K562 (cell line): ENCODE measurements at regions not wholly inside any gene's neighbourhood (a gene's known extent, or its start where the extent isn't known, plus 50 kb on each side); places are given as distances from the start of the nearest gene placed in this dataset.

Experiments used
- ATAC-seq: fragments of 200-7000 bp; cut with Tn5 transposase; 3 replicates; pipeline ENCODE4 v1.9.1; 2020; ENCODE audit warnings: moderate library complexity
- BruUV-seq: library from RNA; stranded (reverse); fragments of 400-500 nt; replicated peaks from 2 replicates; lab custom pipeline; 2021; lab: Mats Ljungman, UMichigan
- CTCF ChIA-PET: fragments of 300-600 bp; formaldehyde crosslinking; extraction: SDS; loops from one replicate; lab custom pipeline; 2021; ENCODE audit warnings: low intra/inter-chr PET ratio; lab: Yijun Ruan, JAX
- POLR2A ChIA-PET: fragments of 300-600, 350-650 bp; sonication (Branson Sonifier 250); formaldehyde crosslinking; extraction: SDS; loops from one replicate; lab custom pipeline; 2021; ENCODE audit warnings: antibody characterized with exemption, inconsistent platforms; lab: Yijun Ruan, JAX
- DNase-seq, 4 experiments: peaks; one replicate each; pipeline versions ENCODE4 v3.0.0 to v3.0.0-alpha.2; 2011 to 2018; ENCODE audit warnings: low spot score in 3 of 4, mixed read lengths in 3 of 4; ENCODE audit errors: extremely low read depth in 1 of 4
- FAIRE-seq: peaks from 2 replicates; lab custom pipeline; 2011; peaks lifted over from hg19 to GRCh38; lab: Jason Lieb, UNC
- H2AFZ ChIP-seq: 2 replicates; pipeline ENCODE4 v1.6.0; 2011; ENCODE audit warnings: low read depth, low read length, control low read depth, inconsistent platforms
- H3K27ac ChIP-seq: fragments of 200-600 bp; 3 replicates; pipeline ENCODE4 v1.8.0; 2011; ENCODE audit warnings: low read depth, mild to moderate bottlenecking, control low read depth, inconsistent platforms, low read length, moderate library complexity, mixed read lengths; ENCODE audit errors: extremely low read depth
- H3K27me3 ChIP-seq, 2 experiments: fragments of 300-600 bp in 1 of 2; 2 replicates in 1 of 2; 3 replicates in 1 of 2; pipeline versions ENCODE4 v1.6.0 to v1.8.0; 2011; ENCODE audit warnings: inconsistent platforms in 2 of 2, low read length in 2 of 2, mild to moderate bottlenecking in 1 of 2, mixed read lengths in 1 of 2, moderate library complexity in 1 of 2; ENCODE audit not compliant: control insufficient read depth in 2 of 2, insufficient read depth in 2 of 2
- H3K36me3 ChIP-seq: fragments of 300-600 bp; 3 replicates; pipeline ENCODE4 v1.8.0; 2011; ENCODE audit warnings: mild to moderate bottlenecking, low read length, inconsistent platforms; ENCODE audit not compliant: control insufficient read depth, insufficient read depth
- H3K4me1 ChIP-seq, 2 experiments: fragments of 200-600 bp in 1 of 2; replicated peaks in 1 of 2; 2 replicates in 1 of 2; 3 replicates in 1 of 2; pipeline versions ENCODE4 v1.5.1 to v1.8.0; 2011; ENCODE audit warnings: inconsistent platforms in 2 of 2, low read length in 2 of 2, mild to moderate bottlenecking in 1 of 2, mixed read lengths in 1 of 2, moderate library complexity in 1 of 2; ENCODE audit not compliant: control insufficient read depth in 2 of 2, insufficient read depth in 2 of 2
- H3K4me2 ChIP-seq: 2 replicates; pipeline ENCODE4 v1.6.1; 2011; ENCODE audit warnings: low read length, control low read depth, inconsistent platforms, mixed read lengths; ENCODE audit not compliant: insufficient read depth
- H3K4me3 ChIP-seq: fragments of 200-600 bp; sonication (generic), shearing (Covaris generic); 2 replicates; pipeline ENCODE4 v1.5.1; 2016; ENCODE audit warnings: control low read depth, inconsistent platforms
- H3K79me2 ChIP-seq: fragments of 200-600 bp; 3 replicates; pipeline ENCODE4 v1.8.0; 2011; ENCODE audit warnings: low read length, inconsistent platforms; ENCODE audit not compliant: control insufficient read depth, insufficient read depth
- H3K9ac ChIP-seq, 2 experiments: 2 replicates each; pipeline versions ENCODE4 v1.6.0 to v1.6.1; 2011; ENCODE audit warnings: low read depth in 2 of 2, low read length in 2 of 2, control low read depth in 1 of 2, inconsistent platforms in 1 of 2, mild to moderate bottlenecking in 1 of 2, mixed read lengths in 1 of 2; ENCODE audit not compliant: insufficient read depth in 1 of 2
- H3K9me1 ChIP-seq: one replicate; pipeline ENCODE4 v1.6.0; 2011; ENCODE audit warnings: inconsistent platforms, mild to moderate bottlenecking, low read length, moderate library complexity; ENCODE audit not compliant: control insufficient read depth, insufficient read depth
- H3K9me3 ChIP-seq: replicated peaks from 2 replicates; pipeline ENCODE4 v1.5.1; 2011; ENCODE audit warnings: low read depth, low read length, inconsistent platforms; ENCODE audit not compliant: control insufficient read depth, insufficient read depth
- H4K20me1 ChIP-seq: replicated peaks from 2 replicates; pipeline ENCODE4 v1.6.1; 2011; ENCODE audit warnings: low read length, inconsistent platforms, mixed read lengths; ENCODE audit not compliant: control insufficient read depth, insufficient read depth
- CHD4 ChIP-seq: fragments of 200-600 bp; sonication (generic); IDR thresholded peaks from 3 replicates; pipeline ENCODE4 v1.6.1; 2012; ENCODE audit warnings: low read depth, mild to moderate bottlenecking, mixed read lengths, low read length, inconsistent platforms; ENCODE audit not compliant: insufficient read depth, insufficient replicate concordance, poor library complexity, severe bottlenecking
- CREM ChIP-seq: IDR thresholded peaks from 2 replicates; pipeline ENCODE4 v1.6.1; 2014; ENCODE audit warnings: antibody characterized with exemption, low read depth
- E2F3 ChIP-seq: fragments of 250-450 bp; sonication (Bioruptor Pico); IDR thresholded peaks from 2 replicates; pipeline ENCODE4 v1.4.0; 2020; ENCODE audit warnings: mild to moderate bottlenecking
- FOXK1 ChIP-seq: sonication (generic); formaldehyde crosslinking; IDR thresholded peaks from 2 replicates; pipeline ENCODE4 v1.8.0; 2022; ENCODE audit warnings: missing genetic modification reagents, mild to moderate bottlenecking, borderline replicate concordance
- FUS ChIP-seq: fragments of 200-400 bp; formaldehyde crosslinking; optimal IDR thresholded peaks from 2 replicates; pipeline ENCODE3; 2017; ENCODE audit warnings: low read depth, low read length
- L3MBTL2 ChIP-seq: fragments of 450-650 bp; IDR thresholded peaks from 2 replicates; pipeline ENCODE4 v1.6.1; 2016; ENCODE audit warnings: mild to moderate bottlenecking, moderate library complexity
- LARP7 ChIP-seq: fragments of 450-650 bp; IDR thresholded peaks from 2 replicates; pipeline ENCODE4 v1.6.1; 2016
- NCOA4 ChIP-seq: fragments of 450-650 bp; IDR thresholded peaks from 2 replicates; pipeline ENCODE4 v1.6.1; 2018; ENCODE audit warnings: mild to moderate bottlenecking; ENCODE audit not compliant: partially characterized antibody
- RFX7 ChIP-seq: fragments of 250-450 bp; sonication (Bioruptor Pico); IDR thresholded peaks from 2 replicates; pipeline ENCODE4 v1.5.1; 2021; ENCODE audit warnings: mild to moderate bottlenecking
- SETDB1 ChIP-seq: IDR thresholded peaks from one replicate; pipeline ENCODE4 v1.6.1; 2012; ENCODE audit warnings: low read length, control low read depth, inconsistent platforms
- SFPQ ChIP-seq: fragments of 200-400 bp; formaldehyde crosslinking; IDR thresholded peaks from 2 replicates; pipeline ENCODE4 v1.6.1; 2017; ENCODE audit warnings: mild to moderate bottlenecking, low read depth, low read length, moderate library complexity
- SUPT5H ChIP-seq: fragments of 450-650 bp; IDR thresholded peaks from 2 replicates; pipeline ENCODE4 v1.6.1; 2016
- TCFL5 ChIP-seq: fragments of 250-450 bp; sonication (Bioruptor Pico); conservative IDR thresholded peaks from 2 replicates; pipeline ENCODE4 v1.6.1; 2021; ENCODE audit warnings: mild to moderate bottlenecking, moderate library complexity, matching md5 sums
- ZNF551 ChIP-seq: fragments of 250-450 bp; sonication (Bioruptor Pico); IDR thresholded peaks from 2 replicates; pipeline ENCODE4 v1.5.0; 2021; ENCODE audit warnings: mild to moderate bottlenecking, moderate library complexity
- in situ Hi-C: fragments of 300-500 bp; cut with MboI; formaldehyde crosslinking; loops from 4 replicates; pipeline ENCODE4 v1.15.0; 2018; ENCODE audit warnings: inconsistent platforms, mixed read lengths
- intact Hi-C: fragments of 100-400 bp; cut with micrococcal nuclease; formaldehyde crosslinking; loops from 2 replicates; pipeline ENCODE4 v1.14.2; 2022
- TF ChIP-seq, protein P1 (sequence below): fragments of 250-450 bp; sonication (Bioruptor Pico); IDR thresholded peaks from 2 replicates; pipeline ENCODE4 v1.6.1; 2021; ENCODE audit warnings: mild to moderate bottlenecking
- TF ChIP-seq, protein P2 (sequence below): fragments of 450-650 bp; conservative IDR thresholded peaks from 2 replicates; pipeline ENCODE4 v1.6.1; 2016; ENCODE audit warnings: missing genetic modification characterization, low read depth, mild to moderate bottlenecking, missing compliant biosample characterization, moderate library complexity
- TF ChIP-seq, protein P3 (sequence below), 2 experiments: fragments of 200-800 bp in 1 of 2; sonication (Bioruptor generic) in 1 of 2; sonication (generic) in 1 of 2; formaldehyde crosslinking in 1 of 2; IDR thresholded peaks in 1 of 2; conservative IDR thresholded peaks in 1 of 2; 2 replicates each; pipeline versions ENCODE4 v1.5.0 to v1.6.1; 2016 to 2020; ENCODE audit warnings: missing compliant biosample characterization in 1 of 2, missing genetic modification characterization in 1 of 2, missing genetic modification reagents in 1 of 2

GRCh38 chrX:7216981-7217587 lies 69.1 kb upstream of the PUDP start (continued):
- TF ChIP-seq CHD4 (no peak), E2F3 (CRISPR knock-in tag) (no peak), NCOA4 (no peak), SFPQ (no peak)

DNA sequence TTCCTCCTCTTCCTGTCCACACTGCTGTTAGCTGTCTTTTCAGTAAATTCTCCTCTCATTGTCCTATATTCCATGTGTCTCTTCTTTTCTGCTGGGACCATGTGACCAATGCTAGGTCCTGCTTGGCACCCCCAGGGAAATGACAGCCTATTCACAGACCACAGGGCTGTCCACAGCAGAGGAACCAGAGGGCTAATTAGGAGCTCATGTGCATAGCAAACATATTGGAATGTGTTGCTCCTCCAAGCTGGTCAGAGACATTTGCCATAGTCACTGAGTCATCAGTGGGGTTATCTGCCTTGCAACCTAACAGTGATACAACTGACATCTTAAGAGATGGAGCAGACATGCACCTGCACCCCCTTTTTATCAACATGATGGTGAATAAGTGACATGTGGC lies 67.9 kb upstream of the PUDP start:
- ATAC-seq (no peak), FAIRE-seq (no peak), DNase-seq (no peak)
- no peak overlapping the region for H3K4me3 ChIP-seq
- no peak overlapping the region for H3K9ac ChIP-seq
- H3K4me2 ChIP-seq: no peak overlapping the region
- H3K27ac ChIP-seq: no peak overlapping the region
- no peaks in the 10 kb centered on the region for H3K27me3 ChIP-seq
- no peaks in the 10 kb centered on the region for H3K9me3 ChIP-seq
- H3K4me1 ChIP-seq: no peaks in the 10 kb centered on the region
- CTCF ChIA-PET: no interaction called here
- no peaks in the 10 kb centered on the region for H3K36me3 ChIP-seq
- no peaks in the 10 kb centered on the region for H3K79me2 ChIP-seq
- intact Hi-C loops: no loop called here
- in situ Hi-C loops: no loop called here
- POLR2A ChIA-PET: no interaction called here
- no peaks in the 10 kb centered on the region for H4K20me1 ChIP-seq
- H3K9me1 ChIP-seq: no peaks in the 10 kb centered on the region
- BruUV-seq: no TSS peak
- H2AFZ ChIP-seq: no peak overlapping the region
- TF ChIP-seq SUPT5H (no peak), CREM (no peak), ZNF551 (CRISPR knock-in tag) (no peak), FOXK1 (CRISPR knock-in tag) (no peak), TCFL5 (CRISPR knock-in tag) (no peak), SETDB1 (no peak), LARP7 (no peak), L3MBTL2 (no peak), RFX7 (no peak), FUS (no peak)
- TF ChIP-seq, protein P1, sequence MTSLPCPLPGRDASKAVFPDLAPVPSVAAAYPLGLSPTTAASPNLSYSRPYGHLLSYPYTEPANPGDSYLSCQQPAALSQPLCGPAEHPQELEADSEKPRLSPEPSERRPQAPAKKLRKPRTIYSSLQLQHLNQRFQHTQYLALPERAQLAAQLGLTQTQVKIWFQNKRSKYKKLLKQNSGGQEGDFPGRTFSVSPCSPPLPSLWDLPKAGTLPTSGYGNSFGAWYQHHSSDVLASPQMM (CRISPR knock-in tag): no peak
- TF ChIP-seq, protein P2, sequence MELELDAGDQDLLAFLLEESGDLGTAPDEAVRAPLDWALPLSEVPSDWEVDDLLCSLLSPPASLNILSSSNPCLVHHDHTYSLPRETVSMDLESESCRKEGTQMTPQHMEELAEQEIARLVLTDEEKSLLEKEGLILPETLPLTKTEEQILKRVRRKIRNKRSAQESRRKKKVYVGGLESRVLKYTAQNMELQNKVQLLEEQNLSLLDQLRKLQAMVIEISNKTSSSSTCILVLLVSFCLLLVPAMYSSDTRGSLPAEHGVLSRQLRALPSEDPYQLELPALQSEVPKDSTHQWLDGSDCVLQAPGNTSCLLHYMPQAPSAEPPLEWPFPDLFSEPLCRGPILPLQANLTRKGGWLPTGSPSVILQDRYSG (tag): no peak
- TF ChIP-seq, protein P3, sequence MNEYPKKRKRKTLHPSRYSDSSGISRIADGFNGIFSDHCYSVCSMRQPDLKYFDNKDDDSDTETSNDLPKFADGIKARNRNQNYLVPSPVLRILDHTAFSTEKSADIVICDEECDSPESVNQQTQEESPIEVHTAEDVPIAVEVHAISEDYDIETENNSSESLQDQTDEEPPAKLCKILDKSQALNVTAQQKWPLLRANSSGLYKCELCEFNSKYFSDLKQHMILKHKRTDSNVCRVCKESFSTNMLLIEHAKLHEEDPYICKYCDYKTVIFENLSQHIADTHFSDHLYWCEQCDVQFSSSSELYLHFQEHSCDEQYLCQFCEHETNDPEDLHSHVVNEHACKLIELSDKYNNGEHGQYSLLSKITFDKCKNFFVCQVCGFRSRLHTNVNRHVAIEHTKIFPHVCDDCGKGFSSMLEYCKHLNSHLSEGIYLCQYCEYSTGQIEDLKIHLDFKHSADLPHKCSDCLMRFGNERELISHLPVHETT (CRISPR knock-in tag; conservative IDR thresholded peaks at IDR 0.05 in 1 of 2, IDR thresholded peaks at IDR 0.05 in 1 of 2): no peak
